GM12873 (cell line): ENCODE measurements at regions not wholly inside any gene's neighbourhood (a gene's known extent, or its start where the extent isn't known, plus 50 kb on each side); places are given as distances from the start of the nearest gene placed in this dataset.

Experiments used
- CTCF ChIP-seq: IDR thresholded peaks from 2 replicates; pipeline ENCODE4 v1.5.1; 2012; ENCODE audit warnings: low read depth, mild to moderate bottlenecking, moderate library complexity, low read length, control low read depth; ENCODE audit not compliant: insufficient read depth; ENCODE audit errors: missing control alignments

DNA sequence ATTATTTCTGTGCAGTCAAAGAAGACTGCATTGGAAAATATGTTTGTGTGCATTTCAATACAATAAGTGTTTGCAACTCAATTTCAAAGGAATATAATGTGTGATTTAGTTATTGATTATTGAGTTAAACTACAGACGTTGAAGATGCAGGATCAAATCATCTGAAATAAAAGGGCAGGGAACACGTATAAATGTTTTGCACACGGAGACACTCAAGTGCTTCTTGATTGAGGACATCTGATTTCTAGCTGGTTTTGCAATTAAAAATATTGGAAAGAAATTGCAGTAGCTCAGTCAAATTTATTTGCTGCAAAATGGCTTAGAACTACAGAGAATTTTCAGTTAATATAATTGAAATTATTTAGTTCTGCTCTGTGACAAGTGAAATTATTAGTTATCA lies 412.7 kb downstream of the UTRN start:
- no peak for TF ChIP-seq CTCF

DNA sequence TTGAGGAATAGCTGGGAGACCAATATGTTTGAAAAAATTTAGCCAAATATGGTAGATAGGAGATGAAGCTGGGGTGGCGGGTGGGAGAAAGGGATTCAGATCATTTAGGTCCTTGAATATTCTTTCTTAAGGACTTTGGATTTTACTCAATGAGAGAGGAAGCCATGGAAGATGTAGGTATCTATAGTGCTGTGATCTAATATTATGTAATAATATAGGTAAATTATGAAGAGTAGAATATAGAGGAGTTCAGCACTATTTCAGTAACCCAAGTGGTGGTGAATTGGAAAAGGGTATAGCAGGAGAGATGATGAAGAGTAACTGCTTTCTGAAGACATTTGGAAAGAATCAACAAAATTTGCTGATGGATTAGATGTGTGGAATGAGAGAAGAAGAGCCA lies 417.6 kb downstream of the UTRN start:
- TF ChIP-seq CTCF, result no peak

GRCh38 chr6:144710207-144710606 lies 425.1 kb downstream of the UTRN start:
- TF ChIP-seq CTCF, result no peak

DNA sequence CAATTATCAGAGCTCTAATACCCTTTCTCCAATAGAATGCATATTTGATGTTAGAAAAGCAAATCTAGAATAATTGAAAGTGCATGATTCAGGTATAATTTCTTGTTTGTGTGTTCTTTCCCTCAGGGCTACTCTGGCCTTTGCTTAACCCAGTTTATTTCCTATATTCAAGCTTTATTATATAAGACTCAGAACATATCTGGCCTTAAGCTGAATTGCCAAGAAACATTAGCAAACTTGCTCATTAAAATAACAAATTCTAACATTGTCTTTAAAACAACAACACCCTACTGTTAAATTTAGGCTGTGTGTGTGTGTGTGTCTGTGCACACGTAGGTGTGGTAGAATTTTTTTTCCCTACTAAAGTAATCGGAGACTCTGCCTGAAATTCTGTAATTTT lies 426.5 kb downstream of the UTRN start:
- no peak for TF ChIP-seq CTCF

GRCh38 chr6:144712541-144712940 lies 427.4 kb downstream of the UTRN start:
- no peak for TF ChIP-seq CTCF

GRCh38 chr6:144714021-144714712 lies 429.0 kb downstream of the UTRN start:
- TF ChIP-seq CTCF, result no peak

GRCh38 chr6:144715344-144715743 lies 430.2 kb downstream of the UTRN start:
- no peak for TF ChIP-seq CTCF
